ENCODE measurements at regions not wholly inside any gene's neighbourhood (a gene's known extent, or its start where the extent isn't known, plus 50 kb on each side); places are given as distances from the start of the nearest gene placed in this dataset.

DNA sequence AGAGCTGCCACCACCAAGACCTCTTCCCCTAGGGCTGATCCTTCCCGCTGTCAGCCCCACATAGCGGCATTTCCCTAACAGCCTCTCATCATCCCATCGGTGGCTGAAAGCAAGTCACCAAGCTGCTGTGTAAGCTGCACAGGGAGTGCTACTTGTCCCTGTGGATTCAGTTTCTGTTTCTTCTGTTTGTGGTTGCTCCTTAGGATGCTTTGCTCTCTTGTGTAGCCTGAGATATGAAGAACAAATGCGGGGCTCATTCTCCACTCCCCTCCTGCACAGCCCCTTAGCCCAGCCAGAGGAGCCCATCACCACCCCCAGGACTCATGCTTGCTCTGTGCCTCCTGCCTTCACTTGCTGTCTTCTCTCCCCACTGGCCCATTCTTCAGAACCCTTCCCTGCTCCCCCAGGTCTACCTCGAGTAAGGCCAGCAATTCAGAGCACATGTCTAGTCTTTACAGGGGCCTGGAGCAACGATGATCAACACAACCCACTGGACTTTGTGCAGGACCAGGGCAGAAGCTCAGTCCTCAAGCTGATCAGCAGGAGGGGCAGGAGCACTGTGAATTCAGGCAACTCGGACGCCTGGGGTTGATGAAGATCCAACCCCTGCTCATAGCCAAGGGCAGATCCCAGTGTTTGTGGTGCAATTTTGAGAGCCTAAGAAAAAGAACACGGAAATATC, 82.6 kb upstream of the GALNT2 start:
- TF ChIP-seq CTCF (IDR thresholded peaks at IDR 0.05), result no peak
- TF ChIP-seq POLR2A (IDR thresholded peaks at IDR 0.05), result no peak
- no peak for TF ChIP-seq POLR2AphosphoS5 (IDR thresholded peaks at IDR 0.05)
